GM19372 (cell line): ENCODE measurements at regions not wholly inside any gene's neighbourhood (a gene's known extent, or its start where the extent isn't known, plus 50 kb on each side); places are given as distances from the start of the nearest gene placed in this dataset.
"Not testable (repeated sequence)": the region's sequence is repeated elsewhere in the genome, so short reads cannot be mapped to it uniquely, and the experiment has no call there.

Experiments used
- ATAC-seq: cut with Tn5 transposase; IDR thresholded peaks from one replicate; pipeline ENCODE4 v1.9.1; 2021; ENCODE audit warnings: mild to moderate bottlenecking, low read depth, moderate library complexity; ENCODE audit not compliant: unreplicated experiment

- ATAC-seq, result not testable (repeated sequence)
Observed at GRCh38 chr5:82626012-82626411, 347.9 kb upstream of the RPS23 start.

- ATAC-seq, result no peak
Observed at GRCh38 chr5:82624062-82624461, 345.9 kb upstream of the RPS23 start.

- ATAC-seq, result no peak
Observed at GRCh38 chr5:82622711-82623514, 344.8 kb upstream of the RPS23 start.

GRCh38 chr5:82622205-82622604, 344.1 kb upstream of the RPS23 start:
- ATAC-seq, result no peak

- ATAC-seq, result no peak
Observed at GRCh38 chr5:82620957-82621600, 342.9 kb upstream of the RPS23 start.

GRCh38 chr5:82619097-82619496, 340.9 kb upstream of the RPS23 start:
- no peak for ATAC-seq

- ATAC-seq, result no peak
Observed at GRCh38 chr5:82614706-82615105, 336.6 kb upstream of the RPS23 start.

GRCh38 chr5:82613891-82614290, 335.7 kb upstream of the RPS23 start:
- no peak for ATAC-seq

- no peak for ATAC-seq
Observed at GRCh38 chr5:82610686-82611085, 332.5 kb upstream of the RPS23 start.

- ATAC-seq, result no peak
Observed at GRCh38 chr5:82605441-82605973, 327.4 kb upstream of the RPS23 start.

GRCh38 chr5:82603033-82603987, 325.2 kb upstream of the RPS23 start:
- ATAC-seq, result no peak

- no peak for ATAC-seq
Observed at GRCh38 chr5:82601861-82602260, 323.7 kb upstream of the RPS23 start.

- ATAC-seq, result no peak
Observed at GRCh38 chr5:82601077-82601476, 322.9 kb upstream of the RPS23 start.

- no peak for ATAC-seq
Observed at GRCh38 chr5:82599692-82600091, 321.5 kb upstream of the RPS23 start.

GRCh38 chr5:82599030-82599429, 320.9 kb upstream of the RPS23 start:
- ATAC-seq, result no peak

- ATAC-seq, result no peak
Observed at GRCh38 chr5:82597437-82597836, 319.3 kb upstream of the RPS23 start.

GRCh38 chr5:82596451-82596850, 318.3 kb upstream of the RPS23 start:
- no peak for ATAC-seq

GRCh38 chr5:82595113-82595512, 317.0 kb upstream of the RPS23 start:
- no peak for ATAC-seq

- ATAC-seq, result no peak
Observed at GRCh38 chr5:82594097-82594496, 315.9 kb upstream of the RPS23 start.

GRCh38 chr5:82593481-82593880, 315.3 kb upstream of the RPS23 start:
- ATAC-seq, result no peak

GRCh38 chr5:82591021-82591515, 312.9 kb upstream of the RPS23 start:
- ATAC-seq, result no peak
